Chondrocyte (in vitro differentiated cells): ENCODE measurements at regions not wholly inside any gene's neighbourhood (a gene's known extent, or its start where the extent isn't known, plus 50 kb on each side); places are given as distances from the start of the nearest gene placed in this dataset.

Experiments used
- DNase-seq: peaks from one replicate; pipeline ENCODE4 v3.0.0; 2021; ENCODE audit warnings: mixed read lengths, low spot score
- H3K27ac Mint-ChIP-seq: one replicate; pipeline ENCODE4 v1.8.0; 2021; ENCODE audit warnings: mild to moderate bottlenecking, moderate library complexity, mixed read lengths; ENCODE audit not compliant: unreplicated experiment
- H3K27me3 Mint-ChIP-seq: 2 replicates; pipeline ENCODE4 v1.8.0; 2021; ENCODE audit warnings: low read depth, mixed read lengths
- H3K36me3 Mint-ChIP-seq: 2 replicates; pipeline ENCODE4 v1.8.0; 2021; ENCODE audit warnings: low read depth, mixed read lengths
- H3K4me1 Mint-ChIP-seq: 2 replicates; pipeline ENCODE4 v1.8.0; 2021; ENCODE audit warnings: low read depth, mild to moderate bottlenecking, mixed read lengths
- H3K4me3 Mint-ChIP-seq: one replicate; pipeline ENCODE4 v1.8.0; 2021; ENCODE audit warnings: mild to moderate bottlenecking, moderate library complexity, mixed read lengths; ENCODE audit not compliant: unreplicated experiment
- H3K9me3 Mint-ChIP-seq: 2 replicates; pipeline ENCODE4 v1.8.0; 2021; ENCODE audit warnings: low read depth, mixed read lengths
- CTCF ChIP-seq: fragments of 200-600 bp; sonication (generic); IDR thresholded peaks from 2 replicates; pipeline ENCODE4 v1.5.0; 2021; ENCODE audit warnings: antibody characterized with exemption, mild to moderate bottlenecking, moderate library complexity

GRCh38 chr7:46493196-46493595 is 572.1 kb upstream of the IGFBP3 start:
- TF ChIP-seq CTCF: peak; percentile 41

GRCh38 chr7:46492466-46492865 is 571.4 kb upstream of the IGFBP3 start:
- Mint-ChIP-seq H3K4me3 (no peak overlapping the region), H3K27ac (no peak overlapping the region), H3K9me3 (peaks cover 11% of the 10 kb centered on the region), H3K4me1 (peaks cover 13% of the 10 kb centered on the region), H3K36me3 (peaks cover 2% of the 10 kb centered on the region), H3K27me3 (no peaks in the 10 kb centered on the region)
- no peak for DNase-seq
- no peak for TF ChIP-seq CTCF

More at GRCh38 chr7:46493196-46493595, 572.1 kb upstream of the IGFBP3 start:
- peaks cover 3% of the 10 kb centered on the region for H3K36me3 Mint-ChIP-seq
- peaks cover 17% of the 10 kb centered on the region for H3K9me3 Mint-ChIP-seq
- H3K4me1 Mint-ChIP-seq: peaks cover 13% of the 10 kb centered on the region
- no peak for DNase-seq
- no peak overlapping the region for H3K27ac Mint-ChIP-seq
- H3K4me3 Mint-ChIP-seq: no peak overlapping the region
- H3K27me3 Mint-ChIP-seq: no peaks in the 10 kb centered on the region

- peaks cover 7% of the 10 kb centered on the region for H3K9me3 Mint-ChIP-seq
- no peak overlapping the region for H3K4me3 Mint-ChIP-seq
Observed at GRCh38 chr7:46490406-46490805, 569.3 kb upstream of the IGFBP3 start.

GRCh38 chr7:46489106-46489505 is 568.0 kb upstream of the IGFBP3 start:
- Mint-ChIP-seq H3K27me3 (no peaks in the 10 kb centered on the region), H3K27ac (no peak overlapping the region), H3K4me1 (peaks cover 32% of the 10 kb centered on the region), H3K9me3 (peaks cover 2% of the 10 kb centered on the region), H3K36me3 (peaks cover 4% of the 10 kb centered on the region), H3K4me3 (no peak overlapping the region)
- no peak for DNase-seq
- no peak for TF ChIP-seq CTCF

More at GRCh38 chr7:46490406-46490805, 569.3 kb upstream of the IGFBP3 start:
- Mint-ChIP-seq H3K4me1 (peaks cover 33% of the 10 kb centered on the region), H3K36me3 (peaks cover 2% of the 10 kb centered on the region), H3K27me3 (no peaks in the 10 kb centered on the region), H3K27ac (no peak overlapping the region)
- no peak for DNase-seq
- TF ChIP-seq CTCF: no peak

GRCh38 chr7:46488607-46489006 is 567.5 kb upstream of the IGFBP3 start:
- peaks cover 5% of the 10 kb centered on the region for H3K9me3 Mint-ChIP-seq
- H3K27me3 Mint-ChIP-seq: no peaks in the 10 kb centered on the region
- peaks cover 28% of the 10 kb centered on the region for H3K4me1 Mint-ChIP-seq
- H3K36me3 Mint-ChIP-seq: peaks cover 2% of the 10 kb centered on the region
- no peak for TF ChIP-seq CTCF
- DNase-seq: no peak
- H3K27ac Mint-ChIP-seq: no peak overlapping the region
- no peak overlapping the region for H3K4me3 Mint-ChIP-seq
